H1 (cell line): ENCODE measurements at regions not wholly inside any gene's neighbourhood (a gene's known extent, or its start where the extent isn't known, plus 50 kb on each side); places are given as distances from the start of the nearest gene placed in this dataset.

ENCODE experiments used
- BACH1 ChIP-seq: IDR thresholded peaks from 2 replicates; pipeline ENCODE4 v1.6.1; 2012; ENCODE audit warnings: low read length, improper control_type of control experiment
- BCL11A ChIP-seq, 2 experiments: IDR thresholded peaks; one replicate each; pipeline ENCODE4 v1.6.1; 2011; ENCODE audit warnings: low read depth in 2 of 2, low read length in 2 of 2, mild to moderate bottlenecking in 2 of 2
- CHD7 ChIP-seq: fragments of 300-600 bp; sonication (generic); IDR thresholded peaks from 2 replicates; pipeline ENCODE4 v1.7.1; 2012; ENCODE audit warnings: low read length, moderate library complexity, mild to moderate bottlenecking, inconsistent platforms; ENCODE audit not compliant: insufficient replicate concordance
- CREB1 ChIP-seq: IDR thresholded peaks from 2 replicates; pipeline ENCODE4 v1.6.1; 2012; ENCODE audit warnings: inconsistent platforms
- KDM1A ChIP-seq: fragments of 200-600, 300-600 bp; sonication (generic); IDR thresholded peaks from 2 replicates; pipeline ENCODE4 v1.7.1; 2016; ENCODE audit warnings: mild to moderate bottlenecking, low read length, borderline replicate concordance
- TCF12 ChIP-seq: IDR thresholded peaks from 2 replicates; pipeline ENCODE4 v1.6.1; 2011; ENCODE audit warnings: low read depth, mild to moderate bottlenecking, low read length
- ZNF274 ChIP-seq: IDR thresholded peaks from 2 replicates; pipeline ENCODE4 v1.7.0; 2012; ENCODE audit warnings: low read length, borderline replicate concordance; ENCODE audit errors: extremely low read depth

- TF ChIP-seq BCL11A (IDR thresholded peaks at IDR 0.05; ENCODE audit: low read depth in 2 of 2, low read length in 2 of 2) (no peak), CREB1 (no peak), TCF12 (no peak), KDM1A (no peak), CHD7 (no peak), ZNF274 (no peak), BACH1 (no peak)
- TF ChIP-seq, all 59 proteins: peak for 0
These were observed 425.3 kb downstream of the TLR4 start (continued) for GRCh38 chr9:118129541-118129940.
